Neural cell (in vitro differentiated cells): ENCODE measurements at regions not wholly inside any gene's neighbourhood (a gene's known extent, or its start where the extent isn't known, plus 50 kb on each side); places are given as distances from the start of the nearest gene placed in this dataset.
A peak's percentile ranks its signal among the peaks of the same experiment; 100 is the strongest.

Experiments used
- EZH2 ChIP-seq: fragments of 200-600, 300-800 bp; shearing (Covaris generic), sonication (generic); IDR thresholded peaks from 2 replicates; pipeline ENCODE4 v1.6.1; 2014; ENCODE audit warnings: antibody characterized with exemption, low read length, borderline replicate concordance, mild to moderate bottlenecking; ENCODE audit not compliant: insufficient read depth, poor library complexity, severe bottlenecking
- MXI1 ChIP-seq: fragments of 450-650 bp; conservative IDR thresholded peaks from 2 replicates; pipeline ENCODE4 v1.6.1; 2014; ENCODE audit warnings: antibody characterized with exemption, mild to moderate bottlenecking; ENCODE audit not compliant: poor library complexity, severe bottlenecking
- POLR2AphosphoS5 ChIP-seq: IDR thresholded peaks from 2 replicates; pipeline ENCODE4 v1.6.1; 2012
- RAD21 ChIP-seq: fragments of 450-650 bp; conservative IDR thresholded peaks from 2 replicates; pipeline ENCODE4 v1.6.1; 2014; ENCODE audit warnings: antibody characterized with exemption, mild to moderate bottlenecking, moderate library complexity
- SMC3 ChIP-seq: fragments of 450-650 bp; conservative IDR thresholded peaks from 2 replicates; pipeline ENCODE4 v1.6.1; 2014; ENCODE audit warnings: antibody characterized with exemption, mild to moderate bottlenecking, moderate library complexity; ENCODE audit not compliant: poor library complexity
- TAF1 ChIP-seq: IDR thresholded peaks from 2 replicates; pipeline ENCODE4 v1.6.1; 2012; ENCODE audit warnings: low read depth
- TF ChIP-seq, protein P1 (sequence below): fragments of 450-650 bp; IDR thresholded peaks from 2 replicates; pipeline ENCODE4 v1.5.1; 2014; ENCODE audit warnings: antibody characterized with exemption, mild to moderate bottlenecking, moderate library complexity; ENCODE audit not compliant: poor library complexity, severe bottlenecking
- TF ChIP-seq, protein P2 (sequence below): IDR thresholded peaks from 2 replicates; pipeline ENCODE4 v1.6.1; 2012; ENCODE audit warnings: borderline replicate concordance

DNA sequence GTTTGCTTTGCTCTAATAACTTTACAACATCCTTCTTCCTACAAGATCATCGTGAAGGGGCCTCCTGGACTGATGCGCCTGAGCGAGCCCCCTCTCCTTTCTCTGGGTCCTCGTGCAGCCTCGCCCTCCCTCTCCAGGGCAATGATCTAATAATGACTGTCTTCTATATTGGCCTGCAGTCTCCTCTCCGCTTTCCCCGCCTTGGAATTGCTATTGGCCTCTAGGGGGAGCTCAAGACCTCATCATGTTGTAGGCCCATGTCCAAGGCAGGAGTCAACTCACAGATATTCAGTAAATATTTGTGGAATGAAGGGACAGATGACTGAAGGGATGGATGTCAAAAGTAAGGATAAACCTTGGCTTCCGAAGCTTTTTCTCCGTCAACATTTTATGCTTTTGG lies 1180.3 kb downstream of the TYW1 start:
- TF ChIP-seq EZH2, result no peak
- peak; percentile 78 for TF ChIP-seq RAD21
- no peak for TF ChIP-seq POLR2AphosphoS5
- TF ChIP-seq, protein P1, sequence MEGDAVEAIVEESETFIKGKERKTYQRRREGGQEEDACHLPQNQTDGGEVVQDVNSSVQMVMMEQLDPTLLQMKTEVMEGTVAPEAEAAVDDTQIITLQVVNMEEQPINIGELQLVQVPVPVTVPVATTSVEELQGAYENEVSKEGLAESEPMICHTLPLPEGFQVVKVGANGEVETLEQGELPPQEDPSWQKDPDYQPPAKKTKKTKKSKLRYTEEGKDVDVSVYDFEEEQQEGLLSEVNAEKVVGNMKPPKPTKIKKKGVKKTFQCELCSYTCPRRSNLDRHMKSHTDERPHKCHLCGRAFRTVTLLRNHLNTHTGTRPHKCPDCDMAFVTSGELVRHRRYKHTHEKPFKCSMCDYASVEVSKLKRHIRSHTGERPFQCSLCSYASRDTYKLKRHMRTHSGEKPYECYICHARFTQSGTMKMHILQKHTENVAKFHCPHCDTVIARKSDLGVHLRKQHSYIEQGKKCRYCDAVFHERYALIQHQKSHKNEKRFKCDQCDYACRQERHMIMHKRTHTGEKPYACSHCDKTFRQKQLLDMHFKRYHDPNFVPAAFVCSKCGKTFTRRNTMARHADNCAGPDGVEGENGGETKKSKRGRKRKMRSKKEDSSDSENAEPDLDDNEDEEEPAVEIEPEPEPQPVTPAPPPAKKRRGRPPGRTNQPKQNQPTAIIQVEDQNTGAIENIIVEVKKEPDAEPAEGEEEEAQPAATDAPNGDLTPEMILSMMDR, result peak; percentile 78
- peak; percentile 70 for TF ChIP-seq SMC3
- no peak for TF ChIP-seq TAF1
- TF ChIP-seq MXI1, result no peak
- TF ChIP-seq, protein P2, sequence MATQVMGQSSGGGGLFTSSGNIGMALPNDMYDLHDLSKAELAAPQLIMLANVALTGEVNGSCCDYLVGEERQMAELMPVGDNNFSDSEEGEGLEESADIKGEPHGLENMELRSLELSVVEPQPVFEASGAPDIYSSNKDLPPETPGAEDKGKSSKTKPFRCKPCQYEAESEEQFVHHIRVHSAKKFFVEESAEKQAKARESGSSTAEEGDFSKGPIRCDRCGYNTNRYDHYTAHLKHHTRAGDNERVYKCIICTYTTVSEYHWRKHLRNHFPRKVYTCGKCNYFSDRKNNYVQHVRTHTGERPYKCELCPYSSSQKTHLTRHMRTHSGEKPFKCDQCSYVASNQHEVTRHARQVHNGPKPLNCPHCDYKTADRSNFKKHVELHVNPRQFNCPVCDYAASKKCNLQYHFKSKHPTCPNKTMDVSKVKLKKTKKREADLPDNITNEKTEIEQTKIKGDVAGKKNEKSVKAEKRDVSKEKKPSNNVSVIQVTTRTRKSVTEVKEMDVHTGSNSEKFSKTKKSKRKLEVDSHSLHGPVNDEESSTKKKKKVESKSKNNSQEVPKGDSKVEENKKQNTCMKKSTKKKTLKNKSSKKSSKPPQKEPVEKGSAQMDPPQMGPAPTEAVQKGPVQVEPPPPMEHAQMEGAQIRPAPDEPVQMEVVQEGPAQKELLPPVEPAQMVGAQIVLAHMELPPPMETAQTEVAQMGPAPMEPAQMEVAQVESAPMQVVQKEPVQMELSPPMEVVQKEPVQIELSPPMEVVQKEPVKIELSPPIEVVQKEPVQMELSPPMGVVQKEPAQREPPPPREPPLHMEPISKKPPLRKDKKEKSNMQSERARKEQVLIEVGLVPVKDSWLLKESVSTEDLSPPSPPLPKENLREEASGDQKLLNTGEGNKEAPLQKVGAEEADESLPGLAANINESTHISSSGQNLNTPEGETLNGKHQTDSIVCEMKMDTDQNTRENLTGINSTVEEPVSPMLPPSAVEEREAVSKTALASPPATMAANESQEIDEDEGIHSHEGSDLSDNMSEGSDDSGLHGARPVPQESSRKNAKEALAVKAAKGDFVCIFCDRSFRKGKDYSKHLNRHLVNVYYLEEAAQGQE, result no peak
